WTC11 (cell line): ENCODE measurements at regions not wholly inside any gene's neighbourhood (a gene's known extent, or its start where the extent isn't known, plus 50 kb on each side); places are given as distances from the start of the nearest gene placed in this dataset.

Experiments used
- ATAC-seq: fragments of 200-7000 bp; cut with Tn5 transposase; 2 replicates; pipeline ENCODE4 v1.10.0; 2021; ENCODE audit warnings: mild to moderate bottlenecking, moderate library complexity
- CTCF ChIA-PET: fragments of 300-600 bp; sonication (Branson Sonifier 250); formaldehyde crosslinking; loops from one replicate; lab custom pipeline; 2021; ENCODE audit warnings: antibody characterized with exemption; lab: Charles Lee
- POLR2A ChIA-PET: fragments of 350-600 bp; sonication (Branson Sonifier 250); formaldehyde crosslinking; loops from one replicate; lab custom pipeline; 2021; ENCODE audit warnings: antibody characterized with exemption; lab: Charles Lee
- DNase-seq: peaks from one replicate; pipeline ENCODE4 v3.0.0; 2021; ENCODE audit warnings: low spot score
- H3K27ac Mint-ChIP-seq: 2 replicates; pipeline ENCODE4 v1.8.0; 2021; ENCODE audit warnings: mixed read lengths
- H3K27me3 Mint-ChIP-seq: 2 replicates; pipeline ENCODE4 v1.8.0; 2021; ENCODE audit warnings: low read depth, mild to moderate bottlenecking, moderate library complexity, mixed read lengths
- H3K36me3 Mint-ChIP-seq: 2 replicates; pipeline ENCODE4 v1.8.0; 2021; ENCODE audit warnings: mixed read lengths
- H3K4me1 Mint-ChIP-seq: 2 replicates; pipeline ENCODE4 v1.8.0; 2022; ENCODE audit warnings: mixed read lengths
- H3K4me3 Mint-ChIP-seq: 2 replicates; pipeline ENCODE4 v1.8.0; 2021; ENCODE audit warnings: mild to moderate bottlenecking, moderate library complexity, mixed read lengths
- H3K9me3 Mint-ChIP-seq: 2 replicates; pipeline ENCODE4 v1.8.0; 2021; ENCODE audit warnings: mixed read lengths
- ATF1 ChIP-seq: sonication (generic); formaldehyde crosslinking; IDR thresholded peaks from 2 replicates; pipeline ENCODE4 v1.8.1; 2023; ENCODE audit warnings: mild to moderate bottlenecking, moderate library complexity, missing genetic modification reagents
- ATF3 ChIP-seq: sonication (generic); formaldehyde crosslinking; conservative IDR thresholded peaks from 2 replicates; pipeline ENCODE4 v1.8.1; 2022; ENCODE audit warnings: mild to moderate bottlenecking, missing genetic modification reagents
- CREB1 ChIP-seq: sonication (generic); formaldehyde crosslinking; IDR thresholded peaks from 2 replicates; pipeline ENCODE4 v1.8.0; 2023; ENCODE audit warnings: mild to moderate bottlenecking, missing genetic modification reagents
- E2F1 ChIP-seq: sonication (generic); formaldehyde crosslinking; IDR thresholded peaks from 2 replicates; pipeline ENCODE4 v1.8.0; 2022; ENCODE audit warnings: mild to moderate bottlenecking, missing genetic modification reagents
- ETV6 ChIP-seq: sonication (generic); formaldehyde crosslinking; IDR thresholded peaks from 2 replicates; pipeline ENCODE4 v1.8.1; 2022; ENCODE audit warnings: mild to moderate bottlenecking, missing genetic modification reagents
- FOXJ3 ChIP-seq: sonication (generic); formaldehyde crosslinking; IDR thresholded peaks from 2 replicates; pipeline ENCODE4 v1.9.0; 2021; ENCODE audit warnings: missing genetic modification reagents, mild to moderate bottlenecking, borderline replicate concordance
- GABPB1 ChIP-seq: sonication (generic); formaldehyde crosslinking; IDR thresholded peaks from 2 replicates; pipeline ENCODE4 v1.8.1; 2023; ENCODE audit warnings: mild to moderate bottlenecking, missing genetic modification reagents
- HMGA2 ChIP-seq: fragments of 250-450 bp; sonication (Bioruptor Pico); IDR thresholded peaks from 2 replicates; pipeline ENCODE4 v1.4.0; 2021; ENCODE audit warnings: mild to moderate bottlenecking, moderate library complexity
- NFE2L1 ChIP-seq: sonication (generic); formaldehyde crosslinking; IDR thresholded peaks from 2 replicates; pipeline ENCODE4 v1.8.1; 2023; ENCODE audit warnings: missing genetic modification reagents
- NFYB ChIP-seq: sonication (generic); formaldehyde crosslinking; conservative IDR thresholded peaks from 2 replicates; pipeline ENCODE4 v1.8.0; 2022; ENCODE audit warnings: low read depth, missing genetic modification reagents
- NR1H2 ChIP-seq: sonication (generic); formaldehyde crosslinking; IDR thresholded peaks from 2 replicates; pipeline ENCODE4 v1.9.0; 2021; ENCODE audit warnings: mild to moderate bottlenecking, moderate library complexity, missing genetic modification reagents
- NR2C2 ChIP-seq: sonication (generic); formaldehyde crosslinking; IDR thresholded peaks from 2 replicates; pipeline ENCODE4 v1.8.0; 2022; ENCODE audit warnings: mild to moderate bottlenecking, missing genetic modification reagents
- OVOL2 ChIP-seq: fragments of 250-450 bp; sonication (Bioruptor Pico); IDR thresholded peaks from 2 replicates; pipeline ENCODE4 v1.9.0; 2021; ENCODE audit warnings: mild to moderate bottlenecking, borderline replicate concordance
- PRRX2 ChIP-seq: fragments of 250-450 bp; sonication (Bioruptor Pico); IDR thresholded peaks from 2 replicates; pipeline ENCODE4 v1.8.0; 2021; ENCODE audit warnings: mild to moderate bottlenecking
- TCF7 ChIP-seq: sonication (generic); formaldehyde crosslinking; IDR thresholded peaks from 2 replicates; pipeline ENCODE4 v1.8.0; 2022; ENCODE audit warnings: mild to moderate bottlenecking, low read depth, missing genetic modification reagents, moderate library complexity
- TP53 ChIP-seq: sonication (generic); formaldehyde crosslinking; IDR thresholded peaks from 2 replicates; pipeline ENCODE4 v1.8.1; 2023; ENCODE audit warnings: mild to moderate bottlenecking, missing genetic modification reagents
- ZNF416 ChIP-seq: fragments of 250-450 bp; sonication (Bioruptor Pico); IDR thresholded peaks from 2 replicates; pipeline ENCODE4 v1.9.0; 2021; ENCODE audit warnings: mild to moderate bottlenecking, inconsistent platforms
- ZSCAN18 ChIP-seq: fragments of 250-450 bp; sonication (Bioruptor Pico); IDR thresholded peaks from 2 replicates; pipeline ENCODE4 v2.1.2; 2022; ENCODE audit warnings: mild to moderate bottlenecking, moderate library complexity
- TF ChIP-seq, protein P1 (sequence below): sonication (generic); formaldehyde crosslinking; IDR thresholded peaks from 2 replicates; pipeline ENCODE4 v1.8.1; 2022; ENCODE audit warnings: mild to moderate bottlenecking, moderate library complexity, missing genetic modification reagents
- TF ChIP-seq, protein P2 (sequence below): fragments of 250-450 bp; sonication (Bioruptor Pico); IDR thresholded peaks from 2 replicates; pipeline ENCODE4 v1.9.0; 2021; ENCODE audit warnings: mild to moderate bottlenecking
- TF ChIP-seq, protein P3 (sequence below): sonication (generic); formaldehyde crosslinking; IDR thresholded peaks from 2 replicates; pipeline ENCODE4 v1.8.1; 2022; ENCODE audit warnings: low read depth, missing genetic modification reagents, borderline replicate concordance
- TF ChIP-seq, protein P4 (sequence below): sonication (generic); formaldehyde crosslinking; IDR thresholded peaks from 2 replicates; pipeline ENCODE4 v1.8.0; 2022; ENCODE audit warnings: mild to moderate bottlenecking, missing genetic modification reagents
- TF ChIP-seq, protein P5 (sequence below): sonication (generic); formaldehyde crosslinking; IDR thresholded peaks from 2 replicates; pipeline ENCODE4 v1.8.0; 2023; ENCODE audit warnings: missing genetic modification reagents

DNA sequence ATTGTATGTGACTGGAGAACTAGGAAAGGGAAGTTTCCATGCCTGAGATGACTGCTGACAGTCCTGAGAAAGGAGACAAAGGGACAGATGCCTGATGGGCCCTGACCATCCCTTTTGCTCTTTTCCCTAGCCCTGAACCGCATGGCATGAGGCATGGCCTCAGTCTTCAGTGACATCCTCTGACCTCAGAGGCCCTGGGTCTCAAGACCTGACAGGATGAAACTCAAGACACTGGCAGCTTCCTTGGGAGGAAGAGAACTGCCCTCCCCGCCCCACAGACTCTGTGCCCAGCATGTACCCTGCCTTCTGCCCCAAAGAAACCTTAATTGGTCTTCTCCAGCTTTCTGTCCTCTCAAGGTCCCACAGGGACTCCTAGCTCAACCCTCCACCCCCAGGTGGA lies 444.1 kb downstream of the SOX6 start (continued):
- TF ChIP-seq, protein P1, sequence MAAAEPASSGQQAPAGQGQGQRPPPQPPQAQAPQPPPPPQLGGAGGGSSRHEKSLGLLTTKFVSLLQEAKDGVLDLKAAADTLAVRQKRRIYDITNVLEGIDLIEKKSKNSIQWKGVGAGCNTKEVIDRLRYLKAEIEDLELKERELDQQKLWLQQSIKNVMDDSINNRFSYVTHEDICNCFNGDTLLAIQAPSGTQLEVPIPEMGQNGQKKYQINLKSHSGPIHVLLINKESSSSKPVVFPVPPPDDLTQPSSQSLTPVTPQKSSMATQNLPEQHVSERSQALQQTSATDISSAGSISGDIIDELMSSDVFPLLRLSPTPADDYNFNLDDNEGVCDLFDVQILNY, result no peak
- TF ChIP-seq, protein P2, sequence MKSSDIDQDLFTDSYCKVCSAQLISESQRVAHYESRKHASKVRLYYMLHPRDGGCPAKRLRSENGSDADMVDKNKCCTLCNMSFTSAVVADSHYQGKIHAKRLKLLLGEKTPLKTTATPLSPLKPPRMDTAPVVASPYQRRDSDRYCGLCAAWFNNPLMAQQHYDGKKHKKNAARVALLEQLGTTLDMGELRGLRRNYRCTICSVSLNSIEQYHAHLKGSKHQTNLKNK, result no peak
- TF ChIP-seq, protein P3, sequence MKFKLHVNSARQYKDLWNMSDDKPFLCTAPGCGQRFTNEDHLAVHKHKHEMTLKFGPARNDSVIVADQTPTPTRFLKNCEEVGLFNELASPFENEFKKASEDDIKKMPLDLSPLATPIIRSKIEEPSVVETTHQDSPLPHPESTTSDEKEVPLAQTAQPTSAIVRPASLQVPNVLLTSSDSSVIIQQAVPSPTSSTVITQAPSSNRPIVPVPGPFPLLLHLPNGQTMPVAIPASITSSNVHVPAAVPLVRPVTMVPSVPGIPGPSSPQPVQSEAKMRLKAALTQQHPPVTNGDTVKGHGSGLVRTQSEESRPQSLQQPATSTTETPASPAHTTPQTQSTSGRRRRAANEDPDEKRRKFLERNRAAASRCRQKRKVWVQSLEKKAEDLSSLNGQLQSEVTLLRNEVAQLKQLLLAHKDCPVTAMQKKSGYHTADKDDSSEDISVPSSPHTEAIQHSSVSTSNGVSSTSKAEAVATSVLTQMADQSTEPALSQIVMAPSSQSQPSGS (CRISPR knock-in tag), result no peak
- TF ChIP-seq HMGA2, result no peak

DNA sequence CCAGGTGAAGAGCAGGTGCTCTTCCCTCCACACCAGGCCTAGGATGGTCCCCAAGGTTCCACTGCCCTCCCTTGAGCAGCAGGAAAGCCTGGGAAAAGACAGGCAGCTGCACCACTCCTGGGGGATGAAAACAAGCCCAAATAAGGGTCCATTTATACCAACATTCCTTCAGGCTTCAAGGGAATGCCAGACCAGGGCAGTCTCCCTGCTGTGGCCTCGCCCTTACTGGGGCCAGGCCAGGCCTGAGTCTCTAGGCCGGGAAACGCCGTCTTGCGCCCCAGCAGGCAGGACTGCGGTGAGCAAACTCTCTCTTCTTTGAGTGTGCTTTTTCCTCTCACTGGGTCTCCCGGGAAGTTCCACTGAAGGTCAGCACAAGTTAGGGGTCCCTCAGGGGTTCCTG lies 443.5 kb downstream of the SOX6 start:
- TF ChIP-seq NFE2L1 (CRISPR knock-in tag), result no peak
- TF ChIP-seq TCF7, result no peak
- TF ChIP-seq, protein P4, sequence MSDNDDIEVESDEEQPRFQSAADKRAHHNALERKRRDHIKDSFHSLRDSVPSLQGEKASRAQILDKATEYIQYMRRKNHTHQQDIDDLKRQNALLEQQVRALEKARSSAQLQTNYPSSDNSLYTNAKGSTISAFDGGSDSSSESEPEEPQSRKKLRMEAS (CRISPR knock-in tag), result no peak
- TF ChIP-seq, protein P5, sequence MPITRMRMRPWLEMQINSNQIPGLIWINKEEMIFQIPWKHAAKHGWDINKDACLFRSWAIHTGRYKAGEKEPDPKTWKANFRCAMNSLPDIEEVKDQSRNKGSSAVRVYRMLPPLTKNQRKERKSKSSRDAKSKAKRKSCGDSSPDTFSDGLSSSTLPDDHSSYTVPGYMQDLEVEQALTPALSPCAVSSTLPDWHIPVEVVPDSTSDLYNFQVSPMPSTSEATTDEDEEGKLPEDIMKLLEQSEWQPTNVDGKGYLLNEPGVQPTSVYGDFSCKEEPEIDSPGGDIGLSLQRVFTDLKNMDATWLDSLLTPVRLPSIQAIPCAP, result no peak
- TF ChIP-seq NR1H2 (CRISPR knock-in tag), result no peak
- no peak for TF ChIP-seq E2F1 (CRISPR knock-in tag)
- ChIA-PET POLR2A (no interaction called here), CTCF (interaction anchor here (0.8 to 1.2 kb wide), 2 partner anchors 174 to 701 kb away, joined by 3 to 4 read pairs; no protein-coding TSS in a partner anchor)
- ATAC-seq, result peak; percentile 51
- Mint-ChIP-seq H3K27me3 (peaks cover 2% of the 10 kb centered on the region; the same call in 1 of the 2 replicates), H3K4me3 (no peak overlapping the region), H3K9me3 (no peaks in the 10 kb centered on the region), H3K36me3 (no peaks in the 10 kb centered on the region), H3K27ac (no peak overlapping the region), H3K4me1 (no peaks in the 10 kb centered on the region)
- DNase-seq, result no peak

GRCh38 chr11:15913261-15913660 lies 443.1 kb downstream of the SOX6 start:
- ChIA-PET POLR2A (interaction anchor here (0.6 kb wide), 1 partner anchor 243 kb away, joined by 3 read pairs; no protein-coding TSS in a partner anchor), CTCF (interaction anchor here (0.8 to 1.2 kb wide), 5 partner anchors 10 to 701 kb away, joined by 3 to 4 read pairs (median 4); no protein-coding TSS in a partner anchor)
- DNase-seq (no peak), ATAC-seq (no peak)
- H3K27me3 Mint-ChIP-seq, result peaks cover 2% of the 10 kb centered on the region; the same call in 1 of the 2 replicates
- H3K4me1 Mint-ChIP-seq, result no peaks in the 10 kb centered on the region
- no peak overlapping the region for H3K27ac Mint-ChIP-seq
- no peaks in the 10 kb centered on the region for H3K36me3 Mint-ChIP-seq
- H3K4me3 Mint-ChIP-seq, result no peak overlapping the region
- TF ChIP-seq ETV6 (no peak), NFYB (CRISPR knock-in tag) (no peak), PRRX2 (CRISPR knock-in tag) (no peak), TP53 (CRISPR knock-in tag) (no peak), GABPB1 (no peak), ZSCAN18 (CRISPR knock-in tag) (no peak), NR2C2 (CRISPR knock-in tag) (no peak), OVOL2 (CRISPR knock-in tag) (no peak), CREB1 (CRISPR knock-in tag) (no peak), NFE2L1 (CRISPR knock-in tag) (no peak), ATF1 (CRISPR knock-in tag) (no peak), ZNF416 (CRISPR knock-in tag) (no peak), FOXJ3 (CRISPR knock-in tag) (no peak), ATF3 (no peak)
- TF ChIP-seq, protein P3 (CRISPR knock-in tag), result no peak
- TF ChIP-seq, protein P4 (CRISPR knock-in tag), result no peak
- no peaks in the 10 kb centered on the region for H3K9me3 Mint-ChIP-seq
